MCF 10A (cell line): ENCODE measurements at regions not wholly inside any gene's neighbourhood (a gene's known extent, or its start where the extent isn't known, plus 50 kb on each side); places are given as distances from the start of the nearest gene placed in this dataset.

ENCODE experiments used
- BruUV-seq: library from RNA; stranded (reverse); fragments of 400-500 nt; replicated peaks from 2 replicates; lab custom pipeline; 2021; lab: Mats Ljungman, UMichigan
- CTCF ChIA-PET: fragments of 300-600 bp; sonication (Branson Sonifier 250); formaldehyde crosslinking; extraction: SDS; loops from one replicate; lab custom pipeline; 2021; ENCODE audit warnings: antibody characterized with exemption, inconsistent platforms; lab: Yijun Ruan, JAX
- POLR2A ChIA-PET: fragments of 300-600, 350-650 bp; sonication (Branson Sonifier 250); formaldehyde crosslinking; extraction: SDS; loops from one replicate; lab custom pipeline; 2020; ENCODE audit warnings: antibody characterized with exemption, inconsistent platforms; lab: Yijun Ruan, JAX
- DNase-seq: peaks from one replicate; pipeline ENCODE4 v3.0.0-alpha.2; 2018; ENCODE audit not compliant: unreplicated experiment
- H3K27ac Mint-ChIP-seq: one replicate; pipeline ENCODE4 v1.8.0; 2022; ENCODE audit warnings: mild to moderate bottlenecking, low read depth, mixed read lengths; ENCODE audit not compliant: unreplicated experiment
- H3K27me3 Mint-ChIP-seq: one replicate; pipeline ENCODE4 v1.8.0; 2022; ENCODE audit warnings: mixed read lengths; ENCODE audit not compliant: insufficient read depth, unreplicated experiment
- H3K36me3 Mint-ChIP-seq: one replicate; pipeline ENCODE4 v1.8.0; 2022; ENCODE audit warnings: mild to moderate bottlenecking, moderate library complexity, mixed read lengths; ENCODE audit not compliant: insufficient read depth, unreplicated experiment
- H3K4me1 Mint-ChIP-seq: one replicate; pipeline ENCODE4 v1.8.0; 2022; ENCODE audit warnings: mixed read lengths; ENCODE audit not compliant: insufficient read depth, unreplicated experiment
- H3K4me3 Mint-ChIP-seq: one replicate; pipeline ENCODE4 v1.8.0; 2022; ENCODE audit warnings: mild to moderate bottlenecking, moderate library complexity, mixed read lengths; ENCODE audit not compliant: unreplicated experiment
- H3K9me3 Mint-ChIP-seq: one replicate; pipeline ENCODE4 v1.8.0; 2022; ENCODE audit warnings: mixed read lengths; ENCODE audit not compliant: unreplicated experiment
- intact Hi-C: fragments of 100-400 bp; cut with micrococcal nuclease; formaldehyde crosslinking; loops from 2 replicates; pipeline ENCODE4 v1.14.1; 2022
- TF ChIP-seq, protein P1 (sequence below): fragments of 200-600 bp; IDR thresholded peaks from one replicate; pipeline ENCODE4 v1.8.0; 2022; ENCODE audit warnings: antibody characterized with exemption, mild to moderate bottlenecking; ENCODE audit not compliant: unreplicated experiment

DNA sequence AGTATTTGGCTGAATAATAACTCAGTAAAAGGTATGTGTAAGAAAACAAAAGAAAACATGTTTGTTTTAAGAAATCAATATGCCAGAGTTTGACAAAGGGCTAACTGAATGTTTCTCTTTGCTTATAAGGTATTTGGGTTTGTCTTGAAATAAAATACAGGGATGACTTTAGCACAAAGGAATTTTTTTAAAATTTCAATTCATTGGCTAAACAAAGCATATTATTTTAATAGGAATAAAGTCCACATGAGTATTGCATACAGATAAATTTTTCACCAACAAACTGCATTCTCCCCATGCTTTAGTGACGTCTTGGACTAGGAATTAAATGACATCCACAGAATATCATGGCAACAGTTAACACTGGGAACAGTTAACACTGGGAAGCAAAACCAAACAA is 480.0 kb upstream of the JAG1 start:
- H3K4me1 Mint-ChIP-seq = peaks cover 6% of the 10 kb centered on the region
- no peak for DNase-seq
- no TSS peak for BruUV-seq
- no peak overlapping the region for H3K4me3 Mint-ChIP-seq
- CTCF ChIA-PET = interaction anchor here (0.8 kb wide), 1 partner anchor 13 kb away, joined by 3 read pairs; no protein-coding TSS in a partner anchor
- POLR2A ChIA-PET = no interaction called here
- H3K27me3 Mint-ChIP-seq = no peaks in the 10 kb centered on the region
- intact Hi-C loops = no loop called here
- H3K36me3 Mint-ChIP-seq = no peaks in the 10 kb centered on the region
- TF ChIP-seq, protein P1, sequence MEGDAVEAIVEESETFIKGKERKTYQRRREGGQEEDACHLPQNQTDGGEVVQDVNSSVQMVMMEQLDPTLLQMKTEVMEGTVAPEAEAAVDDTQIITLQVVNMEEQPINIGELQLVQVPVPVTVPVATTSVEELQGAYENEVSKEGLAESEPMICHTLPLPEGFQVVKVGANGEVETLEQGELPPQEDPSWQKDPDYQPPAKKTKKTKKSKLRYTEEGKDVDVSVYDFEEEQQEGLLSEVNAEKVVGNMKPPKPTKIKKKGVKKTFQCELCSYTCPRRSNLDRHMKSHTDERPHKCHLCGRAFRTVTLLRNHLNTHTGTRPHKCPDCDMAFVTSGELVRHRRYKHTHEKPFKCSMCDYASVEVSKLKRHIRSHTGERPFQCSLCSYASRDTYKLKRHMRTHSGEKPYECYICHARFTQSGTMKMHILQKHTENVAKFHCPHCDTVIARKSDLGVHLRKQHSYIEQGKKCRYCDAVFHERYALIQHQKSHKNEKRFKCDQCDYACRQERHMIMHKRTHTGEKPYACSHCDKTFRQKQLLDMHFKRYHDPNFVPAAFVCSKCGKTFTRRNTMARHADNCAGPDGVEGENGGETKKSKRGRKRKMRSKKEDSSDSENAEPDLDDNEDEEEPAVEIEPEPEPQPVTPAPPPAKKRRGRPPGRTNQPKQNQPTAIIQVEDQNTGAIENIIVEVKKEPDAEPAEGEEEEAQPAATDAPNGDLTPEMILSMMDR = no peak
- H3K9me3 Mint-ChIP-seq = no peaks in the 10 kb centered on the region
- H3K27ac Mint-ChIP-seq = no peak overlapping the region

DNA sequence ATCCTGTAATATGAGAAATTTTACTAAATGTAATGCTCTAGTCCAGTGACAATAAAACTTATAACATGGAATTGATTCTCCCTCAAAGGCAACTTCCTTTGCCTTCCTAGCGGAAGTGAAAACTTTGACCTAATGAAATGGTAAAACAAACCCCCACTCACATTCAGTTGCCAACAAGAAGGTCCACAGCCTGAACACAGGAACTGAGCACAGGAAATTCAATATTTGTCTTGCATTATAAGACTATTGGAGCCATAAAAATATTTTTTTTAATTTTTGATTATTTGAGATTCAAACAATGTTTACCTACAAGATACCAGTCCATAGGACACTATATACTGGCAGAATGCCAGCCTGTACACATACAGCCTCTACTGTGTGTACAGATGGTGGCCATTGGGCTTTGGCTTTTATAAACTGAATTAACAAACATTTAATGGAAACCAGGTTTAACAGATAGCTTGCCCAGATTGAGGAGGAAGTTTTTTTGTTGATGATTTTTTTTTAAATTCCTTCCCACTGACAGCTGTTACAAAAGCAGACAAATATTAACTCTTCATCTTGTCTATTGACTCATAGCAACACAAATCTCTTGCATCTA is 481.5 kb upstream of the JAG1 start:
- no peaks in the 10 kb centered on the region for H3K36me3 Mint-ChIP-seq
- no peaks in the 10 kb centered on the region for H3K9me3 Mint-ChIP-seq
- H3K4me1 Mint-ChIP-seq = peaks cover 6% of the 10 kb centered on the region
- no peaks in the 10 kb centered on the region for H3K27me3 Mint-ChIP-seq
- no peak overlapping the region for H3K27ac Mint-ChIP-seq
- POLR2A ChIA-PET = no interaction called here
- DNase-seq = no peak
- BruUV-seq = no TSS peak
- TF ChIP-seq, protein P1 = no peak
- no peak overlapping the region for H3K4me3 Mint-ChIP-seq
- intact Hi-C loops = no loop called here
- CTCF ChIA-PET = interaction anchor here (0.7 kb wide), 1 partner anchor 727 kb away, joined by 3 read pairs; no protein-coding TSS in a partner anchor

DNA sequence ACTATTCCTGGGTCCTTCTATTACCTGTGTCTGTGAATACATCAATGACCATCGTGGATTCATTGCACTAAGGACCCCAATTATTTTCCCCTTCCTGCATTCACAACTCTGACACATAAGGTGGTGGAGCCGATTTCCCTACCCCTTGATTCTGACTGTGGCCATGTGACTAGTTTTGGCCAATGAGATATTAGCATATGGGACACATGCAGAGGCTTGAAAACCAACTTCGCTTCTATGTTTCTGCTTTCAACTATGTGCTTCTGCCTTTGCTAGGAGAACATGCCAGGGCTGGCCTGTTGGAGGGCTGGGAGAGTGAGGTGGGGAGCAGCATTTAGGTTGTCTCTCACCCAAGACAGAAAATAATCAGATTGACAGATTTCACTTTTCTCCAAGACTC is 483.1 kb upstream of the JAG1 start:
- H3K4me1 Mint-ChIP-seq = peaks cover 6% of the 10 kb centered on the region
- no peak overlapping the region for H3K27ac Mint-ChIP-seq
- ChIA-PET CTCF (no interaction called here), POLR2A (interaction anchor here (1.0 kb wide), 1 partner anchor 13 kb away, joined by 3 read pairs; no protein-coding TSS in a partner anchor)
- H3K4me3 Mint-ChIP-seq = no peak overlapping the region
- H3K36me3 Mint-ChIP-seq = no peaks in the 10 kb centered on the region
- no peak for DNase-seq
- no peaks in the 10 kb centered on the region for H3K27me3 Mint-ChIP-seq
- BruUV-seq = no TSS peak
- TF ChIP-seq, protein P1 = no peak
- intact Hi-C loops = no loop called here
- H3K9me3 Mint-ChIP-seq = no peaks in the 10 kb centered on the region

DNA sequence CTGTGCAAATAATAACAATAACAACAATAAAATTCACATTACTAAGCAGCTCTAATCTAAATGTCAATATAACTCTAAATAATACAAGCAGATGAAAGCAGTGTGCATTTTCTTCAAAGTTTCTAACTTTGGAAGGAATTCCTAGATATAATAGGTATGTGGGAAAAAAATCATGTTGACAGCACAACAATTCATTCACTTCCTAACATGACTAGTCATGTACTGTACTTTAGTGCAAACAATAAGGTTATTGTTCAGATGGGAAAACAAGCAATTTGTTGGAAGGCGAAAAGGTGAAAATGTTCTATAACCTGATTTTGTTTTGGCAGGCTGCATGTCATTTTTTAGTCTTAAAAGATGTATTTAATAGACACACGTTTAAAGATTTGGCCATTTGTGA is 484.3 kb upstream of the JAG1 start:
- H3K4me1 Mint-ChIP-seq = peaks cover 6% of the 10 kb centered on the region
- H3K36me3 Mint-ChIP-seq = no peaks in the 10 kb centered on the region
- ChIA-PET POLR2A (interaction anchor here (0.6 kb wide), 1 partner anchor 489 kb away, joined by 3 read pairs; no protein-coding TSS in a partner anchor), CTCF (interaction anchor here (0.6 to 0.7 kb wide), 2 partner anchors 238 to 353 kb away, joined by 3 read pairs; no protein-coding TSS in a partner anchor)
- no peaks in the 10 kb centered on the region for H3K9me3 Mint-ChIP-seq
- intact Hi-C loops = no loop called here
- no peak overlapping the region for H3K27ac Mint-ChIP-seq
- no TSS peak for BruUV-seq
- H3K4me3 Mint-ChIP-seq = no peak overlapping the region
- no peak for DNase-seq
- TF ChIP-seq, protein P1 = no peak
- no peaks in the 10 kb centered on the region for H3K27me3 Mint-ChIP-seq
